ENCODE measurements at regions not wholly inside any gene's neighbourhood (a gene's known extent, or its start where the extent isn't known, plus 50 kb on each side); places are given as distances from the start of the nearest gene placed in this dataset.

DNA sequence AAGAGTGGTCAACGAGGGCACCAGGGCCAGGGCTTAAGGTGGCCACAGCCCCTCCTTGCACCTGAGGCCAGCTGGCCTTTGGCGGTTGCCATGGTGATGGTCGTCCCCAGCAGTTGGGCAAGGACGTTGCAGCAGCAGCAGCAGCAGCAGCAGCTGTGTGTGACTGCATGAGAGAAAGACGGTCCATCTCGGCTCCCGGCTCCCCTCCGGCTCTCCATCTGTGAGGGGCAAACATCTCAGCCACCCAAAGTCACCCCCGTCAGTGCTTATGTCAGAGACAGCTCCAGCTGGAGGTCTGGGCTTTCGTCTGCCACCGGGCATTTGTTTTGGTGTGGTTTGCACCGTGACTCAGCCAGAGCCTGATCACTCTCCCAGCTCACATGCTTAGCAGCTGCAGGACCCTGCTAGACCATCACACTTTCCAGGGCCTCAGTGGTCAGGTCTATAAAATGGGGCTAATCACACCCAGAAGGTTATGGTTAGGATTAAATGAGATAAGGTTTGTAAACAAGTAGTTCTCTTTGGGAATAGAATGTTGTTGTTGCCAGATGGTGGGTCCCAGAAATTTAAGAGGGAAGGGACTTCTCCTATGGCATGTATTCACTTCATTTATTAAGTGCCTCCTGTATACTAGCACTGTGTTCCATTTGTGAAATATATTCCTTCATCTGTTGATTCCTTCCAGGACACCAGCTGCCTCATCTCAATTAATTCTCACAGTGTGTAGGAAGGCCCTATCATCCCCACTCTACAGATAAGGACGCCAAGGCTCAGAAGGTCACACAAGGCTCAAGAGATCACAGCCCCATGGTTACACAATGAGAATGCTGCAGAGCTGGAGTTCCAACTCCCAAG lies 212.6 kb upstream of the LHX5 start:
- no peak for DNase-seq

DNA sequence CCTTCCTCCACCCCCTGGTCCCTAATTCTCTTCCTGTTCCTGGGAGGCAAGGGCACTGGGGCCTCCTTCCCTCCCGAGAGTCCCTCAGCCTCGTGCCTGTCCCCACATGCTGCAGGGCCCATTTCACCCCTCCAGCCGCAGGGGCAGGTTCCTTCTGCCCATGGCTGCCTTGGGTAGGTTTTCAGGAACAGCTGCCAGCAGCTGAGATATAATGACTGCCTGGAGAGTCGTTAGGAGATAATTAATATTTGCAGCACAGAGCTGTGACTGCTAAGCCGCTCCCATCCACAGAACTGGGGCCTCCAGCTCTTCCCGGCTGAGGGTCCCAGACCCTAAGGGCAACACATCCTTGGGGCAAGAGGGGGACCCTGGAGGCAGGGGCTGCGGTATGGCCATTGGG lies 211.9 kb upstream of the LHX5 start:
- no peak for DNase-seq

DNA sequence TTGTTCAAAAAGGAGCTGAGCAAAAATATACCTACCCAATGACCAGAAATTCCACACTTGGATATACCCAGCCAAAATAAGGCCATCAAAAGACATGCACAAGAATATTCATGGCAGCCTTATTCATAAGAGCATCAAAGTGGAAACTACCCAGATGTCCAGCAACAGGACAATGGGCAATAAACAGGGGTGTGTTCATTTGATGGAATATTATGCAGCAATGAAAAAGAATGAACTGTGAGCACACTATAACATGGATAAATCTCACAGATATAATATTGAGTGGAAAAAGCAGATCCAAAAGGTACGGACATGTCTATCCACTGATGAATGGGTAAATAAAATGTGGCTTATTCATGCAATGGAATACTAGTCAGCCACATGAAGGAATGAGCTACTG lies 209.2 kb upstream of the LHX5 start:
- DNase-seq = no peak

DNA sequence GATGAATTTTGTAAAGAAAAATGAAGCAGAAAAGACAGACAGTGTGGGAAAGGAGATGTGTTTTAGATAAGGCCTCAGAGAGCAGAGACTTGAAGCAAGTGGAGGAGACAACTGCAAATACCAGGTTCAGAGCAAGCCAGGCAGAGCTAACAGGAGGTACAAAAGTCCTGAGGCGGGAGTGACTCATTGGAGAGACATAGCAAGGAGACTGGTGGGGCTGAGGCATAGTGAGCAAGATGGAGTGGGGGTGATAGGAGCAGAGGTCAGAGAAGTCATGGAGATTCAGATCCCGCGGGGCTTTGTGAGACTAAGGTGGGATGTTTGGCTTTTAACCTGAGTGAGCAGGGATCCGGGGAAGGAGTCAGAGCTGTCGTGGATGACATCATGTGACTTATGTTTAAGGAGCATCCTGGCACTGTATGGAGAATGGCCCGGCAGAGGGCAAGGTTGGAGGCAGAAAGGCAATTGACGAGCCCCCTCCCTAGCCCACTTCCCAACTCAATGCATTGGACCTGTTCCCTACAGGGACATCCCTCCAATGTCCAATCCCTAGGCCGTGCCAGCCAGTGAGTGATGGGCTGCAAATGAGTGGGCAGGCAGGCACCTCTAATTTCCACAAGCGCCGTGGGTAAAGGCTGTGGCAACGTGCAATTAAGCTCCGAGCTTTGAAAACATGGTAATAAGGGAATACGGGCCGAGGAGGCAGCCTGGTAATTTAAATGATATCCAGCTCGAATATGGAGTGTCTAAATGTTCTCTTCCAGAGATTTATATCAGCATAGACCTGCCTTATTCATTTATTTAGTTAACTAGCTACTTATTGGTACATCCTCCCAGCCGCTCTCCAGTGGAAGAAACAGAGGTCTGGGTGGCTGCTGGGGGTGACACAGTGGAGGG lies 206.8 kb upstream of the LHX5 start:
- DNase-seq = no peak

GRCh38 chr12:113676547-113676946 lies 204.9 kb upstream of the LHX5 start:
- DNase-seq = no peak

GRCh38 chr12:113676117-113676516 lies 204.4 kb upstream of the LHX5 start:
- no peak for DNase-seq

GRCh38 chr12:113674996-113675395 lies 203.3 kb upstream of the LHX5 start:
- no peak for DNase-seq

DNA sequence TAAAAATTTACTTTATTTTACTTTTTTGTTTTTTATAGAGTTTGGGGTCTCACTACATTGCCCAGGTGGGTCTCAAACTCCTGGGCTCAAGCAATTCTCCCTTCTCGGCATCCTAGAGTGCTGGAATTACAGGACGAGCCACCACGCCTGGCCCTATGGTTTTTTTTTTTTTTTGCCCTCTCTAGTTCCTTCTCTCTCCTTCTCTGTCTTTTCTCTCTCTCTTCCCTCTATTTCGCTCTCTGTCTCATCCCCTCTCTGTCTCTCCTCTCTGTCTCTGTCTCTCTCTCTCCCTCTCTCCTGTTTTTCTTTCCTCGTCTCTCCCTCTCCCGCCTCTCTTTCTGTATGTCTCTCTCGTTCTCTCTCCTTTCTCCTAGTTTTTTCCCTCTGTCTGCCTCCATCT lies 202.6 kb upstream of the LHX5 start:
- no peak for DNase-seq

- DNase-seq = no peak
Measured at GRCh38 chr12:113673458-113674238, 202.0 kb upstream of the LHX5 start.

GRCh38 chr12:113670742-113671141 lies 199.1 kb upstream of the LHX5 start:
- no peak for DNase-seq

GRCh38 chr12:113667676-113668356 lies 196.1 kb upstream of the LHX5 start:
- DNase-seq = no peak

DNA sequence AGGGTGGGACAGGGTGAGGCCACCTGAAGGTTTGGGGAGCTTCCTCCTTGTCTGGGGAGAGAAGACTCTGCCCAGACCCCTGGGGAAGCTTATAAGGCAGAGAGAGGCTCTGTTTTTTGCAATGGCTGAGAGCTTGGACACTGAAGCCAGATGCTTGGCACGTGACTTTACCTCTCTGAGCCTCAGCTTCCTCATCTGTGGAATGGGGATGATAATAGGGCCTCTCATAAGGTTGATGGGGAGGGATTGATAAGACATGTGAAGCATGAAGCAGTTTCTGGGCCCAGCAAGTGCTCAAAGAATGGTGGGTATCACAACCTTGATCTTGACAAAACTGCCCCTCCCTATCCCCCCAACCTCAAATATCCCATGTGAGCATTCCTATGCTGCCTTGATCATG lies 195.4 kb upstream of the LHX5 start:
- DNase-seq = no peak

DNA sequence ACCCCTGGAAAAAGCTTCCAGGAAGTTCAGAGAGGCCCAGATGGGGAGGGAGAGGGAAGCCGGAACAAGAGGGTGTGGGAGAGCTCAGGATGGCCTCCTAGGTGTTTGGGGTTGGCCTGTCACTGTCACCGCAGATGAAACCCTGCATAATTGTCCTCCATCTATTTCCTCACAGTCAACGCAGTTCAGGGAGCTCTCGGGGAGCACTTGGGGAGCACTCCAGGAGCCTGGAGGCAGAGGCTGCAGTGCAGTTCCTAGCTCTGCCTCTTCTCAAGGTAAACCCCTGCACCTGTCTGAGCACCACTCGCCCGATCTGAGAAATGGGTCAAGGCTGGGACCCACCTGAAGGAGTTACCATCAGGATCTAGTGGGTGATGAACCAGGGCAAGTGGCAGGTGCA lies 194.6 kb upstream of the LHX5 start:
- DNase-seq = no peak

DNA sequence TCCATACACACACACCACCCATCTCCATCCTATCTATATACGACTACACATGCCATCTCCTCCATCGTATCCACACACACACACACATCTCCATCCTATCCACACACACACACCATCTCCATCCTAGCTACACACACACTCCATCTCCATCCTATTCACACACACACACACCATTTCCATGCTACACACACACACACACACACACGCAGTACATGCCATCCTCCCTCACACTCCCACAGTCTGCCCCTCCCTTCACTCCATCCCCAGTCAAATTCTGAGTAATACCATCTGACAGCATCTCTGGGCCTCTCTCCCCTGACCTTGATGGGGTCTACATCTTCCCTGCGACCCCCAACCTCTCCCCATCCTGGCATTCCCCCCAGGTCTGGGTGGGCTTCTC lies 193.8 kb upstream of the LHX5 start:
- DNase-seq = no peak

DNA sequence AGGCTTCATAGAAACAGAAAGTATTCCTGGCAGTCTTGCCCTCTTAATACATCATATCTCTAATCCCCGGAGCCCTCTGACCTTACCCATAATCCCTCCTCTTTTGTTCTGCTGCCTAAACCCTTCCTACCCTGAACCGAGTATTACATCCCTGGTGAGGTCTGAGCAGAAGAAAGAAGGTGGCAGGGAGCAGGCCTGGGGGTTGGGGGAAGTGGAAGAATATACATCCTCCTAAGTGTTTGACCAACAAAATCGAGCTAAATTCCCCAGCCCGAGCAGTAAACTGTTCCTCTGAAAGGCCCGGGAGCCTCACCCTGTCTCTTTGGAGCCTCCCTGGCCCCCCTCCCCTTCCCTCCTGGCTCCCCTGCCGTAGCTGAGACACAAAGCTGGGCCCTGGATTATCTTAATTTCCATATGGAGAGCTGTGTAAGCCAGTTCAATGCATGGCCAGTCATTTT lies 192.6 kb upstream of the LHX5 start:
- no peak for DNase-seq

DNA sequence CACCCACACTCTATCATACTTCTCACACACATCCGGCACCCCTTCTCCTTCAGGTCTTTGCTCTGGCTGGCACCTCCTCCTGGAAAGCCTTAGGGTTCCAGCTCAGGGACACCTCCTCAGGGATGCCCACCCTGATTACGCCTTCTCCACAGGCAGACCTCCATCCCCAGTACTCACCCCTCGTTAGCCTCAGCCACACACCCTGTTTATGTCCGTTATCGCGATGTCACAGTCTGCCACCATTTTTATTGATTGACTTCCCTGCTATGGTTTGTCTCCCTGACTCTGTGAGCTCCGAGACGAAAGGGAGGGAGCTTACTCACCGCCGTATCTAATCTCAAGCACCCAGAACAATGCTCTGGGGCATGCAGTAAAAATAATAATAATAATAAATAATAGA lies 191.7 kb upstream of the LHX5 start:
- no peak for DNase-seq

DNA sequence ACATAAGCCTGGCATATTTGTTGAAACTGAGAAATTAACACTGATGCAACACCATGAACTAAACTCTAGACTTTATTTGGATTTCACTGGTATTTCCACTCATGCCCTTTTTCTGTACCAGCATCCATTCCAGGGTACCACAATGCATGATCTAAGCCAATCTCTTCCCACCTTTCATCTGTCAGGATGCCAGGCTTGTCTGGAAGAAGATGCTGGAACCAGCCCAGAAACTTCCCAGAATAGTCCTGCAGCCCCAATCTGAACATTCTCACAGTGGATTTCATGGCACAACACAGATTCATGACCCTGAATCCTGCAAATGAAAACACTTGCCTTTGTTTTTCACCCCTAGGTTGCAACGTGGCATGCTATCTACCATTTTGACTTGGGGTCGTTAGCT lies 189.3 kb upstream of the LHX5 start:
- DNase-seq = no peak

DNA sequence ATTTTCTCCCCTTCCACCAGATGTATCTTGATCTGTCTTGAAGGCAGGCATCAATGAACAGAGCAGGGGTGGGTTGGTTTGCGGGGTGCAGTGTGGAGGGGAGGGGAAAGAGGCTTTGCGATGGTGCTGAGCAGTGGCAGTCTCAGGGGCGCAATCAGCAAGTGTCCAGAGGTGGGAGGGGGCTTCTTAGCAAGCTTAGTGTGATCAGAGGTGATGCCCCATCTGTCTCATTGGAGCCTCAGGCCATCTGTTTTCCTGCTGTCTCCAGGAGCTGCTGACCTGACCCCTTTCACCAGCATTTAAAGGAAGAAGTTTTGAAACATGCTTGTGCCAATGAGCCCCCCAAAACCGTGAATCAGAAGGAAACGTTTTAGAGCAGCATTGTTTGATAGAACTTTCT lies 187.7 kb upstream of the LHX5 start:
- no peak for DNase-seq

DNA sequence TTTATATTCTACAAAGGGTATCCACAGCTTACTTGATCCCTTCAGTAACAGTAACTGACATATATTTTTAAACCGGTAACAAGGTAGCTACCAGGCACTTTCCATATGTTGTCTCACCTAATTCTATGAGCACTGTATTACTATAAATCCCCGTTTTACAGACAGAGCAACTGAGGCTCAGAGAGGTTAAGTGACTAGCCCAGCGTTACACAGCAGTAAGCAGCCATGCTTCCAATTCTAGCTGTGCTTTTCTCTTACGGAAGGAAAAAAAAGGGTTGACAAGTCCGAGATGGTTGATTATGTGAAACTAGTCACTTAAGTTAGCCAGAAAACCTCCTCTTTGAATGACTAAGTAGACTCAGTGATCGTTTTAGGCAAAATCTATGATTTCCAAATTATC lies 187.3 kb upstream of the LHX5 start:
- no peak for DNase-seq

DNA sequence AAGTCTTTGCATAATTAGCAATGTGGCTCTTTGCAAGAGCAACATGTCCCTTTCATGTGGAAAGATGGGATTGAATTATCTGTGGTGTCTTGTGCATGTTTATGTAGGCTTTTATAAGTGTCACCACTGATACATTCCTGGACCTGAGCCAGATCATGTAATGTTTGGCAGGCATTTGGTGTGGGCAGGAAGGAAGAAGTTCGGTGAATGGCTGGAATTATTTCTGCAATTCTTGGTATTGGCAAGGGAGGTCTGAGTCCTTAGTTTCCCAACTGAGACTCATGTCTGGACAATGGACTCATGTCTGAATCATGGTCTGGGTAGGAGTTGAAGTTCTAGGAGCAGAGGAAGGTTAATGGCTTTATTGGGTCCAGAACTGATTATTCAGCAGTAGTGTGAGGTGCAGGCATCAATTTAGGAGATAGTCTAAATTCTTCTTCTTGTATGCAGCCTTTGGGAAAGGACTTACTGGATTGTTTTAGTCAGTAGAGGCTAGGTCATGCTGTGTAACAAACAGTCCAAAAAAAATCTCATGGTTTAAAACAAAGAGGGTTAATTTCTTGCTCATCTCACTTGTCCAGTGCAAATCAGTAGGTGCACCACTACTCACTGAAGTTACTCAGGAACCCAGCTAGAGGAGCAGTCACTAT lies 186.5 kb upstream of the LHX5 start:
- DNase-seq = no peak

DNA sequence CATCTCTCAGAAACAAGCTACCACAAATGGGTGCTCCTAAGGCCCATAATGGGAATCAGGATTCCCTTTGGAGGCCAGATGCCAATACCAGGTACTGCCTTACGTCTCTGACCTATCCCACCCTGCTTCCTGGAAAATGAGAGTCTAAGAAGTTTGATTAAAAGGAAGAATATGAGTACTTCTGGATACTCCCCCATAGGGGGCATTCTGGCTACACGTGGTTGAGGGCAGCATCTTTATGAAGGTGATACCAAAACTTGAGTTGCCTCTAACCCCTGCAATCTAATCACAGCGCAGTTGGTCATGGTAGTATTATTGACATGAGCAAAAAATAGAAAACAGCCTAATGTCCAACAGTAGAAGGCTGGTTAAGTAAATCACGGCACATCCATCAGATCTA lies 184.2 kb upstream of the LHX5 start:
- no peak for DNase-seq

DNA sequence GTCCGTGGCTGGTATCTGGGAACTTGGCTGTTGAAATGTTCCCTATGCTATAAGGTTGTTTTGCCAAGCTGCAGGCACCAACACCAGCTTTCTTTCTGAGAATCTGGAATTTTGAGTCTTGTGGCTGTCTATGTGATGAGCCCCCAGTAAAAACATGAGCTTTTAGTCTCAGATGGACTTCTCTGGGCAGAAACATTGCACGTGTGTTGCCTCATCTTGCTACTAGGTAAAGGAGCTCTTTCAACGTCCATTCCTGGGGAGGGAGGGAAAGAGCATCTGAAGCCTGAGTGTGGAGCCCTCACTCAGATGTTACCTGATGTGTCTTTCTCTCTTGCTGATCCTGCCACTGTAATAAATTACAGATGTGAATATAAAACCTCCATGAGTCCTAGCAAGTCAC lies 183.8 kb upstream of the LHX5 start:
- no peak for DNase-seq

Measured in T-helper 1 cell (primary cell).